A172 (cell line): ENCODE measurements at regions not wholly inside any gene's neighbourhood (a gene's known extent, or its start where the extent isn't known, plus 50 kb on each side); places are given as distances from the start of the nearest gene placed in this dataset.
A peak's percentile ranks its signal among the peaks of the same experiment; 100 is the strongest.

ENCODE experiments used
- DNase-seq: peaks from one replicate; pipeline ENCODE4 v3.0.0-alpha.2; 2015; ENCODE audit warnings: low spot score

GRCh38 chr4:163966612-163967011 lies 472.1 kb downstream of the TMA16 start:
- no peak for DNase-seq

GRCh38 chr4:163967263-163967662 lies 472.8 kb downstream of the TMA16 start:
- DNase-seq, result no peak

GRCh38 chr4:163967710-163968109 lies 473.2 kb downstream of the TMA16 start:
- DNase-seq, result no peak

- DNase-seq, result no peak
Observed at GRCh38 chr4:163969291-163969690, 474.8 kb downstream of the TMA16 start.

GRCh38 chr4:163976588-163976987 lies 482.1 kb downstream of the TMA16 start:
- no peak for DNase-seq

- DNase-seq, result no peak
Observed at GRCh38 chr4:163988391-163988790, 493.9 kb downstream of the TMA16 start.

GRCh38 chr4:163988865-163989264 lies 494.4 kb downstream of the TMA16 start:
- no peak for DNase-seq

GRCh38 chr4:163991298-163991865 lies 496.9 kb downstream of the TMA16 start:
- no peak for DNase-seq

GRCh38 chr4:164009435-164009834 lies 514.9 kb downstream of the TMA16 start:
- DNase-seq, result no peak

GRCh38 chr4:164011791-164012190 lies 517.3 kb downstream of the TMA16 start:
- no peak for DNase-seq

GRCh38 chr4:164012396-164013027 lies 518.0 kb downstream of the TMA16 start:
- DNase-seq, result peak; percentile 28

- DNase-seq, result no peak
Observed at GRCh38 chr4:164021947-164022346, 527.5 kb downstream of the TMA16 start.

GRCh38 chr4:164023214-164023613 lies 528.7 kb downstream of the TMA16 start:
- DNase-seq, result no peak

- DNase-seq, result no peak
Observed at GRCh38 chr4:164027805-164028204, 533.3 kb downstream of the TMA16 start.

GRCh38 chr4:164039482-164039881 lies 545.0 kb downstream of the TMA16 start:
- DNase-seq, result no peak

- no peak for DNase-seq
Observed at GRCh38 chr4:164056426-164057142, 562.1 kb downstream of the TMA16 start.

GRCh38 chr4:164058776-164059445 lies 564.4 kb downstream of the TMA16 start:
- no peak for DNase-seq

- no peak for DNase-seq
Observed at GRCh38 chr4:164060456-164060855, 566.0 kb downstream of the TMA16 start.

GRCh38 chr4:164068392-164068791 lies 573.9 kb downstream of the TMA16 start:
- DNase-seq, result no peak

GRCh38 chr4:164070625-164071024 lies 576.1 kb downstream of the TMA16 start:
- no peak for DNase-seq

GRCh38 chr4:164081371-164081770 lies 586.9 kb downstream of the TMA16 start:
- DNase-seq, result no peak

GRCh38 chr4:164081801-164082200 lies 587.3 kb downstream of the TMA16 start:
- DNase-seq, result no peak

- DNase-seq, result no peak
Observed at GRCh38 chr4:164087733-164088132, 593.2 kb downstream of the TMA16 start.
